GM12878 (cell line): ENCODE measurements at regions not wholly inside any gene's neighbourhood (a gene's known extent, or its start where the extent isn't known, plus 50 kb on each side); places are given as distances from the start of the nearest gene placed in this dataset.

Experiments
- ASH2L ChIP-seq: fragments of 300-600, 200-600 bp; sonication (generic); IDR thresholded peaks from 2 replicates; pipeline ENCODE4 v1.6.1; 2017; ENCODE audit warnings: low read depth, mild to moderate bottlenecking, borderline replicate concordance
- CHD1 ChIP-seq: IDR thresholded peaks from 2 replicates; pipeline ENCODE4 v1.6.1; 2012; ENCODE audit warnings: low read depth, low read length, improper control_type of control experiment
- CREB1 ChIP-seq: IDR thresholded peaks from 2 replicates; pipeline ENCODE4 v1.6.1; 2012; ENCODE audit warnings: low read depth, mild to moderate bottlenecking, inconsistent platforms
- EP300 ChIP-seq, 2 experiments: fragments of 150-350 bp in 1 of 2; IDR thresholded peaks; 2 replicates each; pipeline ENCODE4 v1.6.1; 2011 to 2012; ENCODE audit warnings: low read depth in 2 of 2, low read length in 2 of 2, borderline replicate concordance in 1 of 2, improper control_type of control experiment in 1 of 2, inconsistent platforms in 1 of 2; ENCODE audit not compliant: control insufficient read depth in 1 of 2
- EZH2 ChIP-seq: IDR thresholded peaks from 2 replicates; pipeline ENCODE4 v1.6.1; 2012; ENCODE audit warnings: low read depth, mild to moderate bottlenecking, control low read depth, inconsistent platforms, low read length, borderline replicate concordance; ENCODE audit not compliant: control insufficient read depth
- HDGF ChIP-seq: fragments of 450-650 bp; IDR thresholded peaks from 2 replicates; pipeline ENCODE4 v1.6.1; 2016; ENCODE audit warnings: antibody characterized with exemption
- IKZF2 ChIP-seq, 2 experiments: fragments of 450-650 bp; IDR thresholded peaks; 2 replicates each; pipeline ENCODE4 v1.6.1; 2017; ENCODE audit warnings: mild to moderate bottlenecking in 2 of 2, moderate library complexity in 2 of 2
- POLR2A ChIP-seq: IDR thresholded peaks from 2 replicates; pipeline ENCODE4 v1.6.1; 2011; ENCODE audit warnings: low read depth, mild to moderate bottlenecking, low read length
- SRF ChIP-seq, 2 experiments: IDR thresholded peaks; 2 replicates each; pipeline ENCODE4 v1.6.1; 2011; ENCODE audit warnings: low read depth in 2 of 2, low read length in 2 of 2, mild to moderate bottlenecking in 1 of 2, moderate library complexity in 1 of 2
- TARDBP ChIP-seq: IDR thresholded peaks from 2 replicates; pipeline ENCODE4 v1.6.1; 2016; ENCODE audit warnings: borderline replicate concordance
- TCF12 ChIP-seq: IDR thresholded peaks from 2 replicates; pipeline ENCODE4 v1.6.1; 2011; ENCODE audit warnings: low read depth, mild to moderate bottlenecking, low read length
- ZNF274 ChIP-seq: IDR thresholded peaks from one replicate; pipeline ENCODE4 v1.8.0; 2011; ENCODE audit not compliant: insufficient read length, insufficient read depth
- TF ChIP-seq, protein P1 (sequence below), 3 experiments: IDR thresholded peaks in 2 of 3; conservative IDR thresholded peaks in 1 of 3; 2 replicates each; pipeline ENCODE4 v1.5.1; 2011; ENCODE audit warnings: low read depth in 3 of 3, low read length in 3 of 3, mild to moderate bottlenecking in 3 of 3, control low read depth in 2 of 3, moderate library complexity in 2 of 3, inconsistent platforms in 1 of 3, mixed read lengths in 1 of 3; ENCODE audit not compliant: control insufficient read depth in 2 of 3, insufficient read depth in 1 of 3; ENCODE audit errors: extremely low read depth in 1 of 3
- TF ChIP-seq, protein P2 (sequence below): fragments of 450-650 bp; IDR thresholded peaks from 2 replicates; pipeline ENCODE4 v1.6.1; 2017; ENCODE audit warnings: antibody characterized with exemption, mild to moderate bottlenecking, moderate library complexity

DNA sequence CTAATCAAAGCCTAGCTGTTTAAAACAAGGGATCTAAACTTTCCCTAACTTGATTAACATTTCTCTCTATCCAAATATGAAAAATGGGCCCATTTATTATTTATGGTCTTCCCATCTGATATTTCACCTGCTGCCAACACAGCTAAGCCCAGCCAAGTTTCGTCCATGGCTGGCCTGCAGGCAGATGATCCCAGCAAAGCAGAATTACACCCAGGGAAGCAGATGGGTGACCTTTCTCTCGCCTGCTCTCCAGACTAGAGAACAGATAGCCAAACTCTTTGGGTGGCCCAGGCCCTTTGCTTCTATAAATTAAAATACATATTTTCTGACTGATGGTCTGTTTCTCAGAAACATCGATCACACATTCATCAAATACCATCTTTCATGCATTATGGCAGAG lies 1038.8 kb downstream of the AGBL1 start:
- TF ChIP-seq ASH2L: no peak
- no peak for TF ChIP-seq EP300 (IDR thresholded peaks at IDR 0.05; ENCODE audit: borderline replicate concordance in 1 of 2, control insufficient read depth in 1 of 2, low read depth in 2 of 2, low read length in 2 of 2)
- no peak for TF ChIP-seq EZH2
- TF ChIP-seq, protein P1, sequence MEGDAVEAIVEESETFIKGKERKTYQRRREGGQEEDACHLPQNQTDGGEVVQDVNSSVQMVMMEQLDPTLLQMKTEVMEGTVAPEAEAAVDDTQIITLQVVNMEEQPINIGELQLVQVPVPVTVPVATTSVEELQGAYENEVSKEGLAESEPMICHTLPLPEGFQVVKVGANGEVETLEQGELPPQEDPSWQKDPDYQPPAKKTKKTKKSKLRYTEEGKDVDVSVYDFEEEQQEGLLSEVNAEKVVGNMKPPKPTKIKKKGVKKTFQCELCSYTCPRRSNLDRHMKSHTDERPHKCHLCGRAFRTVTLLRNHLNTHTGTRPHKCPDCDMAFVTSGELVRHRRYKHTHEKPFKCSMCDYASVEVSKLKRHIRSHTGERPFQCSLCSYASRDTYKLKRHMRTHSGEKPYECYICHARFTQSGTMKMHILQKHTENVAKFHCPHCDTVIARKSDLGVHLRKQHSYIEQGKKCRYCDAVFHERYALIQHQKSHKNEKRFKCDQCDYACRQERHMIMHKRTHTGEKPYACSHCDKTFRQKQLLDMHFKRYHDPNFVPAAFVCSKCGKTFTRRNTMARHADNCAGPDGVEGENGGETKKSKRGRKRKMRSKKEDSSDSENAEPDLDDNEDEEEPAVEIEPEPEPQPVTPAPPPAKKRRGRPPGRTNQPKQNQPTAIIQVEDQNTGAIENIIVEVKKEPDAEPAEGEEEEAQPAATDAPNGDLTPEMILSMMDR (IDR thresholded peaks at IDR 0.05 in 2 of 3, conservative IDR thresholded peaks at IDR 0.05 in 1 of 3; ENCODE audit: control insufficient read depth in 2 of 3, extremely low read depth in 1 of 3, insufficient read depth in 1 of 3, low read depth in 3 of 3, low read length in 3 of 3): no peak
- TF ChIP-seq HDGF: no peak
- no peak for TF ChIP-seq IKZF2 (IDR thresholded peaks at IDR 0.05)
- TF ChIP-seq SRF (IDR thresholded peaks at IDR 0.05; ENCODE audit: low read depth in 2 of 2, low read length in 2 of 2): no peak
- TF ChIP-seq CREB1: no peak
- no peak for TF ChIP-seq ZNF274
- TF ChIP-seq POLR2A: no peak
- TF ChIP-seq, protein P2, sequence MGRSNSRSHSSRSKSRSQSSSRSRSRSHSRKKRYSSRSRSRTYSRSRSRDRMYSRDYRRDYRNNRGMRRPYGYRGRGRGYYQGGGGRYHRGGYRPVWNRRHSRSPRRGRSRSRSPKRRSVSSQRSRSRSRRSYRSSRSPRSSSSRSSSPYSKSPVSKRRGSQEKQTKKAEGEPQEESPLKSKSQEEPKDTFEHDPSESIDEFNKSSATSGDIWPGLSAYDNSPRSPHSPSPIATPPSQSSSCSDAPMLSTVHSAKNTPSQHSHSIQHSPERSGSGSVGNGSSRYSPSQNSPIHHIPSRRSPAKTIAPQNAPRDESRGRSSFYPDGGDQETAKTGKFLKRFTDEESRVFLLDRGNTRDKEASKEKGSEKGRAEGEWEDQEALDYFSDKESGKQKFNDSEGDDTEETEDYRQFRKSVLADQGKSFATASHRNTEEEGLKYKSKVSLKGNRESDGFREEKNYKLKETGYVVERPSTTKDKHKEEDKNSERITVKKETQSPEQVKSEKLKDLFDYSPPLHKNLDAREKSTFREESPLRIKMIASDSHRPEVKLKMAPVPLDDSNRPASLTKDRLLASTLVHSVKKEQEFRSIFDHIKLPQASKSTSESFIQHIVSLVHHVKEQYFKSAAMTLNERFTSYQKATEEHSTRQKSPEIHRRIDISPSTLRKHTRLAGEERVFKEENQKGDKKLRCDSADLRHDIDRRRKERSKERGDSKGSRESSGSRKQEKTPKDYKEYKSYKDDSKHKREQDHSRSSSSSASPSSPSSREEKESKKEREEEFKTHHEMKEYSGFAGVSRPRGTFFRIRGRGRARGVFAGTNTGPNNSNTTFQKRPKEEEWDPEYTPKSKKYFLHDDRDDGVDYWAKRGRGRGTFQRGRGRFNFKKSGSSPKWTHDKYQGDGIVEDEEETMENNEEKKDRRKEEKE: no peak
- TF ChIP-seq CHD1: no peak
- no peak for TF ChIP-seq TCF12
- no peak for TF ChIP-seq TARDBP
